NB4 (cell line): ENCODE measurements at regions not wholly inside any gene's neighbourhood (a gene's known extent, or its start where the extent isn't known, plus 50 kb on each side); places are given as distances from the start of the nearest gene placed in this dataset.

Source experiments
- POLR2A ChIP-seq: IDR thresholded peaks from 2 replicates; pipeline ENCODE4 v1.6.1; 2011; ENCODE audit warnings: mild to moderate bottlenecking; ENCODE audit not compliant: insufficient read length; ENCODE audit errors: extremely low read depth
- TF ChIP-seq, protein P1 (sequence below): IDR thresholded peaks from one replicate; pipeline ENCODE4 v1.5.1; 2012; ENCODE audit warnings: low read depth, low read length

DNA sequence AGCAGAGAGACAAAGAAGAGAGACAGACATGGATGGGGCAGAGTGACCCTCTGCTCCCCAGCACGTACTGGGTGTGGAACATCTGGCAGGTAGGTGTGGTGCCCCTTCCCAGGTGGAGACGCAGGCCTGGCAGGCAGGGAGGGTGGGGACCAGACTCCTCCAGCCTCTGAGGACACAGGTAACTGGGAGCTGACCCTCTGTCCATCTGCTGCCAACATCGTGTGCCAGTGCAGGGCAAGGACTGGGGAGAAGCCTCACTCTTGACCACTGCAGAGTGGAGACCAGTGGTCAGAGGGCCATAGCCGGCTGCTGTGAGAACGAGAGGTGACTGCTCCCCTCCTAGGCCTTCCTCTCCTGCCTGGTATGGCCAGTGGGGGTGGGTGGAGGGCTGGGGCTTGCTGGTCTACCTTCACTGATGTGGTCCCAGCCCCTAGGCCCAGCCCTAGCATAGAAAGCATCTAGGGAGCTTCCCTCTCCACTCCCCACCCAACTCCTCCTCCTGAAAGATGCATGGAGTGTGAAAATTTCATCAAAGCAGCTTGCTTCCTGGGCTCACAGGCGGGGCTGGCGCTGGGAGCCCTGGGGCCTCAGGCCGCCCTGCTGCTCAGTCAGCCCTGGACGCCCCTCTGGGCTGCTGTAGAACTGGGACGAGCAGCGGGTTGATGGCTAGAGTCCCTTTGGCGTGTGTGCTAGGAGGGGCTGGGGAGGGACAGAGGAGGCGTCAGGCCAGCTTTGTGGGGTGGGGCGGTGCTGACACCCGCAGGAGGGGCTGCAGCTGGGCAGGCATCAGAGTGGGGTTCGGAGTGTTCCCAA, 90.3 kb downstream of the PLXNA1 start:
- TF ChIP-seq POLR2A: no peak
- TF ChIP-seq, protein P1, sequence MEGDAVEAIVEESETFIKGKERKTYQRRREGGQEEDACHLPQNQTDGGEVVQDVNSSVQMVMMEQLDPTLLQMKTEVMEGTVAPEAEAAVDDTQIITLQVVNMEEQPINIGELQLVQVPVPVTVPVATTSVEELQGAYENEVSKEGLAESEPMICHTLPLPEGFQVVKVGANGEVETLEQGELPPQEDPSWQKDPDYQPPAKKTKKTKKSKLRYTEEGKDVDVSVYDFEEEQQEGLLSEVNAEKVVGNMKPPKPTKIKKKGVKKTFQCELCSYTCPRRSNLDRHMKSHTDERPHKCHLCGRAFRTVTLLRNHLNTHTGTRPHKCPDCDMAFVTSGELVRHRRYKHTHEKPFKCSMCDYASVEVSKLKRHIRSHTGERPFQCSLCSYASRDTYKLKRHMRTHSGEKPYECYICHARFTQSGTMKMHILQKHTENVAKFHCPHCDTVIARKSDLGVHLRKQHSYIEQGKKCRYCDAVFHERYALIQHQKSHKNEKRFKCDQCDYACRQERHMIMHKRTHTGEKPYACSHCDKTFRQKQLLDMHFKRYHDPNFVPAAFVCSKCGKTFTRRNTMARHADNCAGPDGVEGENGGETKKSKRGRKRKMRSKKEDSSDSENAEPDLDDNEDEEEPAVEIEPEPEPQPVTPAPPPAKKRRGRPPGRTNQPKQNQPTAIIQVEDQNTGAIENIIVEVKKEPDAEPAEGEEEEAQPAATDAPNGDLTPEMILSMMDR: no peak
